GM23338 (cell line): ENCODE measurements at regions not wholly inside any gene's neighbourhood (a gene's known extent, or its start where the extent isn't known, plus 50 kb on each side); places are given as distances from the start of the nearest gene placed in this dataset.

Experiments used
- ATAC-seq: fragments of 200-7000 bp; cut with Tn5 transposase; 3 replicates; pipeline ENCODE4 v1.9.1; 2020
- DNase-seq: peaks from one replicate; pipeline ENCODE4 v3.0.0-alpha.2; 2015; ENCODE audit warnings: low spot score
- H2AFZ ChIP-seq: fragments of 200-600 bp; sonication (generic); 2 replicates; pipeline ENCODE4 v1.8.0; 2016; ENCODE audit warnings: antibody characterized with exemption, mild to moderate bottlenecking, moderate library complexity
- H3F3A ChIP-seq: fragments of 200-600 bp; sonication (generic); replicated peaks from 2 replicates; pipeline ENCODE4 v1.8.0; 2017; ENCODE audit warnings: antibody characterized with exemption, mixed run types, low read depth
- H3K27ac ChIP-seq: fragments of 200-600 bp; sonication (generic); 2 replicates; pipeline ENCODE4 v1.6.1; 2016; ENCODE audit warnings: low read depth
- H3K27me3 ChIP-seq: fragments of 200-600 bp; sonication (generic); 2 replicates; pipeline ENCODE4 v1.8.0; 2016; ENCODE audit warnings: mild to moderate bottlenecking, mixed run types, moderate library complexity; ENCODE audit not compliant: insufficient read depth
- H3K36me3 ChIP-seq: fragments of 200-600 bp; sonication (generic); 2 replicates; pipeline ENCODE4 v1.8.0; 2016; ENCODE audit warnings: mild to moderate bottlenecking; ENCODE audit not compliant: insufficient read depth
- H3K4me1 ChIP-seq: fragments of 200-600 bp; sonication (generic); 2 replicates; pipeline ENCODE4 v1.8.0; 2016; ENCODE audit warnings: mild to moderate bottlenecking, moderate library complexity; ENCODE audit not compliant: insufficient read depth
- H3K4me2 ChIP-seq: fragments of 200-600 bp; sonication (generic); 2 replicates; pipeline ENCODE4 v1.7.1; 2017; ENCODE audit warnings: mixed run types
- H3K4me3 ChIP-seq: fragments of 200-600 bp; sonication (generic); 2 replicates; pipeline ENCODE4 v1.6.1; 2016; ENCODE audit warnings: mixed run types
- H3K79me2 ChIP-seq: fragments of 200-600 bp; sonication (generic); replicated peaks from 2 replicates; pipeline ENCODE4 v1.8.0; 2017; ENCODE audit warnings: mild to moderate bottlenecking; ENCODE audit not compliant: insufficient read depth
- H3K9me2 ChIP-seq: fragments of 200-600 bp; sonication (generic); 2 replicates; pipeline ENCODE4 v1.8.0; 2017; ENCODE audit not compliant: insufficient read depth
- H4K20me1 ChIP-seq: fragments of 200-600 bp; sonication (generic); replicated peaks from 2 replicates; pipeline ENCODE4 v1.8.0; 2017; ENCODE audit warnings: mild to moderate bottlenecking; ENCODE audit not compliant: insufficient read depth
- H3K27ac Mint-ChIP-seq: 2 replicates; pipeline ENCODE4 v1.8.0; 2020; ENCODE audit warnings: inconsistent platforms, mild to moderate bottlenecking, moderate library complexity, mixed read lengths
- H3K27me3 Mint-ChIP-seq: 3 replicates; pipeline ENCODE4 v1.8.0; 2022; ENCODE audit warnings: low read depth, mild to moderate bottlenecking, moderate library complexity, mixed read lengths, inconsistent platforms; ENCODE audit not compliant: insufficient read depth, poor library complexity
- H3K36me3 Mint-ChIP-seq: 3 replicates; pipeline ENCODE4 v1.8.0; 2021; ENCODE audit warnings: low read depth, mild to moderate bottlenecking, inconsistent platforms, moderate library complexity, mixed read lengths
- H3K4me1 Mint-ChIP-seq: 3 replicates; pipeline ENCODE4 v1.8.0; 2020; ENCODE audit warnings: mild to moderate bottlenecking, inconsistent platforms, mixed read lengths
- H3K4me3 Mint-ChIP-seq: 3 replicates; pipeline ENCODE4 v1.8.0; 2021; ENCODE audit warnings: moderate library complexity, mild to moderate bottlenecking, inconsistent platforms, mixed read lengths
- H3K9me3 Mint-ChIP-seq: 3 replicates; pipeline ENCODE4 v1.8.0; 2020; ENCODE audit warnings: moderate library complexity, mild to moderate bottlenecking, inconsistent platforms, mixed read lengths
- CREB1 ChIP-seq: fragments of 250-450 bp; sonication (Bioruptor Pico); IDR thresholded peaks from 2 replicates; pipeline ENCODE4 v1.5.0; 2020; ENCODE audit warnings: low read depth, mild to moderate bottlenecking, moderate library complexity
- EZH2 ChIP-seq: fragments of 200-600 bp; sonication (generic); IDR thresholded peaks from one replicate; pipeline ENCODE4 v1.8.0; 2017; ENCODE audit warnings: antibody characterized with exemption, mild to moderate bottlenecking, low read depth; ENCODE audit not compliant: unreplicated experiment
- EZH2phosphoT487 ChIP-seq: fragments of 200-600 bp; sonication (generic); IDR thresholded peaks from one replicate; pipeline ENCODE4 v1.8.1; 2018; ENCODE audit warnings: antibody characterized with exemption; ENCODE audit not compliant: unreplicated experiment
- JUNB ChIP-seq: IDR thresholded peaks from one replicate; pipeline ENCODE4 v1.6.1; 2016; ENCODE audit warnings: antibody characterized with exemption; ENCODE audit not compliant: unreplicated experiment
- NANOG ChIP-seq: IDR thresholded peaks from 2 replicates; pipeline ENCODE4 v1.6.1; 2016; ENCODE audit warnings: antibody characterized with exemption, borderline replicate concordance
- POLR2AphosphoS5 ChIP-seq: IDR thresholded peaks from 2 replicates; pipeline ENCODE4 v1.6.1; 2016; ENCODE audit warnings: antibody characterized with exemption, low read depth
- STAT1 ChIP-seq: IDR thresholded peaks from one replicate; pipeline ENCODE4 v1.6.1; 2016; ENCODE audit warnings: antibody characterized with exemption; ENCODE audit not compliant: unreplicated experiment
- ZNF114 ChIP-seq: fragments of 250-450 bp; sonication (Bioruptor Pico); IDR thresholded peaks from 2 replicates; pipeline ENCODE4 v1.5.0; 2020; ENCODE audit warnings: mild to moderate bottlenecking, moderate library complexity
- ZNF331 ChIP-seq: fragments of 250-450 bp; sonication (Bioruptor Pico); IDR thresholded peaks from 2 replicates; pipeline ENCODE4 v1.5.0; 2020; ENCODE audit warnings: low read depth, mild to moderate bottlenecking, moderate library complexity
- TF ChIP-seq, protein P1 (sequence below), 2 experiments: fragments of 200-600 bp in 1 of 2; sonication (generic) in 1 of 2; conservative IDR thresholded peaks; 2 replicates each; pipeline versions ENCODE4 v1.5.1 to v1.6.1; 2016 to 2017; ENCODE audit warnings: antibody characterized with exemption in 2 of 2, low read depth in 2 of 2, mild to moderate bottlenecking in 2 of 2, moderate library complexity in 1 of 2
- TF ChIP-seq, protein P2 (sequence below): IDR thresholded peaks from one replicate; pipeline ENCODE4 v1.6.1; 2018; ENCODE audit warnings: antibody characterized with exemption; ENCODE audit not compliant: unreplicated experiment
- TF ChIP-seq, protein P3 (sequence below): fragments of 250-450 bp; sonication (Bioruptor Pico); IDR thresholded peaks from 2 replicates; pipeline ENCODE4 v1.5.0; 2020; ENCODE audit warnings: mild to moderate bottlenecking, moderate library complexity
- TF ChIP-seq, protein P4 (sequence below): IDR thresholded peaks from 2 replicates; pipeline ENCODE4 v1.6.1; 2016; ENCODE audit warnings: antibody characterized with exemption

DNA sequence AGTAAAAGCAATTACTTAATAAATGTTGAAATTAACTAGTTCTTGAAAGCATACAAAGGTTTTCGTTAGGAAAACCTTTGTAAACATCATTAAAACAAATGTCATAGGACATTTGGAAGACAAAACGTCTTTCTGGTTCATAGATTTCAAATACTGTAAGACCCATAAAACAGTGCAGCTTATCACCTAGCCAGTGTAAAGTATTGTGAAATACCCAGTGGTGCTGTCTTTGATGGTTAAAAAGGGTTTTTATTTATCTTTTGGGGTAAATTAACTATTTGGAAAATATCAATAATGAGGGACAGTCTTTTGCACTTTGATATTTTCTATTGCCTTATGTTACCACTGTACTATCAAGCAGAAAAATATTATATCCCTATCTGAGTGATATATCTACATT lies 120.0 kb upstream of the FAM98A start:
- H3K36me3 ChIP-seq: no peaks in the 10 kb centered on the region
- peaks cover 3% of the 10 kb centered on the region; the same call in 1 of the 2 replicates for H3K9me2 ChIP-seq
- H3K27me3 ChIP-seq: no peaks in the 10 kb centered on the region
- no peak overlapping the region for H3K4me2 ChIP-seq
- H3K27ac ChIP-seq: no peak overlapping the region
- Mint-ChIP-seq H3K27ac (no peak overlapping the region), H3K27me3 (no peaks in the 10 kb centered on the region), H3K9me3 (peaks cover 2% of the 10 kb centered on the region; the same call in 1 of the 3 replicates), H3K36me3 (peaks cover 2% of the 10 kb centered on the region; the same call in 1 of the 3 replicates), H3K4me3 (no peak overlapping the region), H3K4me1 (no peaks in the 10 kb centered on the region)
- no peak overlapping the region for H3K4me3 ChIP-seq
- DNase-seq (no peak), ATAC-seq (no peak)
- TF ChIP-seq NANOG: no peak
- no peak for TF ChIP-seq CREB1 (CRISPR knock-in tag)
- TF ChIP-seq JUNB: no peak
- TF ChIP-seq, protein P1, sequence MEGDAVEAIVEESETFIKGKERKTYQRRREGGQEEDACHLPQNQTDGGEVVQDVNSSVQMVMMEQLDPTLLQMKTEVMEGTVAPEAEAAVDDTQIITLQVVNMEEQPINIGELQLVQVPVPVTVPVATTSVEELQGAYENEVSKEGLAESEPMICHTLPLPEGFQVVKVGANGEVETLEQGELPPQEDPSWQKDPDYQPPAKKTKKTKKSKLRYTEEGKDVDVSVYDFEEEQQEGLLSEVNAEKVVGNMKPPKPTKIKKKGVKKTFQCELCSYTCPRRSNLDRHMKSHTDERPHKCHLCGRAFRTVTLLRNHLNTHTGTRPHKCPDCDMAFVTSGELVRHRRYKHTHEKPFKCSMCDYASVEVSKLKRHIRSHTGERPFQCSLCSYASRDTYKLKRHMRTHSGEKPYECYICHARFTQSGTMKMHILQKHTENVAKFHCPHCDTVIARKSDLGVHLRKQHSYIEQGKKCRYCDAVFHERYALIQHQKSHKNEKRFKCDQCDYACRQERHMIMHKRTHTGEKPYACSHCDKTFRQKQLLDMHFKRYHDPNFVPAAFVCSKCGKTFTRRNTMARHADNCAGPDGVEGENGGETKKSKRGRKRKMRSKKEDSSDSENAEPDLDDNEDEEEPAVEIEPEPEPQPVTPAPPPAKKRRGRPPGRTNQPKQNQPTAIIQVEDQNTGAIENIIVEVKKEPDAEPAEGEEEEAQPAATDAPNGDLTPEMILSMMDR (conservative IDR thresholded peaks at IDR 0.05; ENCODE audit: low read depth in 2 of 2): no peak
- no peak for TF ChIP-seq POLR2AphosphoS5
- TF ChIP-seq, protein P2, sequence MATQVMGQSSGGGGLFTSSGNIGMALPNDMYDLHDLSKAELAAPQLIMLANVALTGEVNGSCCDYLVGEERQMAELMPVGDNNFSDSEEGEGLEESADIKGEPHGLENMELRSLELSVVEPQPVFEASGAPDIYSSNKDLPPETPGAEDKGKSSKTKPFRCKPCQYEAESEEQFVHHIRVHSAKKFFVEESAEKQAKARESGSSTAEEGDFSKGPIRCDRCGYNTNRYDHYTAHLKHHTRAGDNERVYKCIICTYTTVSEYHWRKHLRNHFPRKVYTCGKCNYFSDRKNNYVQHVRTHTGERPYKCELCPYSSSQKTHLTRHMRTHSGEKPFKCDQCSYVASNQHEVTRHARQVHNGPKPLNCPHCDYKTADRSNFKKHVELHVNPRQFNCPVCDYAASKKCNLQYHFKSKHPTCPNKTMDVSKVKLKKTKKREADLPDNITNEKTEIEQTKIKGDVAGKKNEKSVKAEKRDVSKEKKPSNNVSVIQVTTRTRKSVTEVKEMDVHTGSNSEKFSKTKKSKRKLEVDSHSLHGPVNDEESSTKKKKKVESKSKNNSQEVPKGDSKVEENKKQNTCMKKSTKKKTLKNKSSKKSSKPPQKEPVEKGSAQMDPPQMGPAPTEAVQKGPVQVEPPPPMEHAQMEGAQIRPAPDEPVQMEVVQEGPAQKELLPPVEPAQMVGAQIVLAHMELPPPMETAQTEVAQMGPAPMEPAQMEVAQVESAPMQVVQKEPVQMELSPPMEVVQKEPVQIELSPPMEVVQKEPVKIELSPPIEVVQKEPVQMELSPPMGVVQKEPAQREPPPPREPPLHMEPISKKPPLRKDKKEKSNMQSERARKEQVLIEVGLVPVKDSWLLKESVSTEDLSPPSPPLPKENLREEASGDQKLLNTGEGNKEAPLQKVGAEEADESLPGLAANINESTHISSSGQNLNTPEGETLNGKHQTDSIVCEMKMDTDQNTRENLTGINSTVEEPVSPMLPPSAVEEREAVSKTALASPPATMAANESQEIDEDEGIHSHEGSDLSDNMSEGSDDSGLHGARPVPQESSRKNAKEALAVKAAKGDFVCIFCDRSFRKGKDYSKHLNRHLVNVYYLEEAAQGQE: no peak
- TF ChIP-seq, protein P3, sequence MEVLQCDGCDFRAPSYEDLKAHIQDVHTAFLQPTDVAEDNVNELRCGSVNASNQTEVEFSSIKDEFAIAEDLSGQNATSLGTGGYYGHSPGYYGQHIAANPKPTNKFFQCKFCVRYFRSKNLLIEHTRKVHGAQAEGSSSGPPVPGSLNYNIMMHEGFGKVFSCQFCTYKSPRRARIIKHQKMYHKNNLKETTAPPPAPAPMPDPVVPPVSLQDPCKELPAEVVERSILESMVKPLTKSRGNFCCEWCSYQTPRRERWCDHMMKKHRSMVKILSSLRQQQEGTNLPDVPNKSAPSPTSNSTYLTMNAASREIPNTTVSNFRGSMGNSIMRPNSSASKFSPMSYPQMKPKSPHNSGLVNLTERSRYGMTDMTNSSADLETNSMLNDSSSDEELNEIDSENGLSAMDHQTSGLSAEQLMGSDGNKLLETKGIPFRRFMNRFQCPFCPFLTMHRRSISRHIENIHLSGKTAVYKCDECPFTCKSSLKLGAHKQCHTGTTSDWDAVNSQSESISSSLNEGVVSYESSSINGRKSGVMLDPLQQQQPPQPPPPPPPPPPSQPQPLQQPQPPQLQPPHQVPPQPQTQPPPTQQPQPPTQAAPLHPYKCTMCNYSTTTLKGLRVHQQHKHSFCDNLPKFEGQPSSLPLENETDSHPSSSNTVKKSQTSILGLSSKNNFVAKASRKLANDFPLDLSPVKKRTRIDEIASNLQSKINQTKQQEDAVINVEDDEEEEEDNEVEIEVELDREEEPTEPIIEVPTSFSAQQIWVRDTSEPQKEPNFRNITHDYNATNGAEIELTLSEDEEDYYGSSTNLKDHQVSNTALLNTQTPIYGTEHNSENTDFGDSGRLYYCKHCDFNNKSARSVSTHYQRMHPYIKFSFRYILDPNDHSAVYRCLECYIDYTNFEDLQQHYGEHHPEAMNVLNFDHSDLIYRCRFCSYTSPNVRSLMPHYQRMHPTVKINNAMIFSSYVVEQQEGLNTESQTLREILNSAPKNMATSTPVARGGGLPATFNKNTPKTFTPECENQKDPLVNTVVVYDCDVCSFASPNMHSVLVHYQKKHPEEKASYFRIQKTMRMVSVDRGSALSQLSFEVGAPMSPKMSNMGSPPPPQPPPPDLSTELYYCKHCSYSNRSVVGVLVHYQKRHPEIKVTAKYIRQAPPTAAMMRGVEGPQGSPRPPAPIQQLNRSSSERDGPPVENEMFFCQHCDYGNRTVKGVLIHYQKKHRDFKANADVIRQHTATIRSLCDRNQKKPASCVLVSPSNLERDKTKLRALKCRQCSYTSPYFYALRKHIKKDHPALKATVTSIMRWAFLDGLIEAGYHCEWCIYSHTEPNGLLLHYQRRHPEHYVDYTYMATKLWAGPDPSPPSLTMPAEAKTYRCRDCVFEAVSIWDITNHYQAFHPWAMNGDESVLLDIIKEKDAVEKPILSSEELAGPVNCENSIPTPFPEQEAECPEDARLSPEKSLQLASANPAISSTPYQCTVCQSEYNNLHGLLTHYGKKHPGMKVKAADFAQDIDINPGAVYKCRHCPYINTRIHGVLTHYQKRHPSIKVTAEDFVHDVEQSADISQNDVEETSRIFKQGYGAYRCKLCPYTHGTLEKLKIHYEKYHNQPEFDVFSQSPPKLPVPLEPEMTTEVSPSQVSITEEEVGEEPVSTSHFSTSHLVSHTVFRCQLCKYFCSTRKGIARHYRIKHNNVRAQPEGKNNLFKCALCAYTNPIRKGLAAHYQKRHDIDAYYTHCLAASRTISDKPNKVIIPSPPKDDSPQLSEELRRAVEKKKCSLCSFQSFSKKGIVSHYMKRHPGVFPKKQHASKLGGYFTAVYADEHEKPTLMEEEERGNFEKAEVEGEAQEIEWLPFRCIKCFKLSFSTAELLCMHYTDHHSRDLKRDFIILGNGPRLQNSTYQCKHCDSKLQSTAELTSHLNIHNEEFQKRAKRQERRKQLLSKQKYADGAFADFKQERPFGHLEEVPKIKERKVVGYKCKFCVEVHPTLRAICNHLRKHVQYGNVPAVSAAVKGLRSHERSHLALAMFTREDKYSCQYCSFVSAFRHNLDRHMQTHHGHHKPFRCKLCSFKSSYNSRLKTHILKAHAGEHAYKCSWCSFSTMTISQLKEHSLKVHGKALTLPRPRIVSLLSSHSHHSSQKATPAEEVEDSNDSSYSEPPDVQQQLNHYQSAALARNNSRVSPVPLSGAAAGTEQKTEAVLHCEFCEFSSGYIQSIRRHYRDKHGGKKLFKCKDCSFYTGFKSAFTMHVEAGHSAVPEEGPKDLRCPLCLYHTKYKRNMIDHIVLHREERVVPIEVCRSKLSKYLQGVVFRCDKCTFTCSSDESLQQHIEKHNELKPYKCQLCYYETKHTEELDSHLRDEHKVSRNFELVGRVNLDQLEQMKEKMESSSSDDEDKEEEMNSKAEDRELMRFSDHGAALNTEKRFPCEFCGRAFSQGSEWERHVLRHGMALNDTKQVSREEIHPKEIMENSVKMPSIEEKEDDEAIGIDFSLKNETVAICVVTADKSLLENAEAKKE: no peak
- TF ChIP-seq EZH2phosphoT487: no peak
- TF ChIP-seq ZNF331: no peak
- TF ChIP-seq, protein P4, sequence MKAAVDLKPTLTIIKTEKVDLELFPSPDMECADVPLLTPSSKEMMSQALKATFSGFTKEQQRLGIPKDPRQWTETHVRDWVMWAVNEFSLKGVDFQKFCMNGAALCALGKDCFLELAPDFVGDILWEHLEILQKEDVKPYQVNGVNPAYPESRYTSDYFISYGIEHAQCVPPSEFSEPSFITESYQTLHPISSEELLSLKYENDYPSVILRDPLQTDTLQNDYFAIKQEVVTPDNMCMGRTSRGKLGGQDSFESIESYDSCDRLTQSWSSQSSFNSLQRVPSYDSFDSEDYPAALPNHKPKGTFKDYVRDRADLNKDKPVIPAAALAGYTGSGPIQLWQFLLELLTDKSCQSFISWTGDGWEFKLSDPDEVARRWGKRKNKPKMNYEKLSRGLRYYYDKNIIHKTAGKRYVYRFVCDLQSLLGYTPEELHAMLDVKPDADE: no peak
- TF ChIP-seq STAT1: no peak
- no peak for TF ChIP-seq EZH2
- TF ChIP-seq ZNF114: no peak
- no peaks in the 10 kb centered on the region for H3K4me1 ChIP-seq
- no peaks in the 10 kb centered on the region for H3F3A ChIP-seq
- H3K79me2 ChIP-seq: no peaks in the 10 kb centered on the region
- no peaks in the 10 kb centered on the region for H4K20me1 ChIP-seq
- no peak overlapping the region for H2AFZ ChIP-seq
